GM18517 (cell line): ENCODE measurements at regions not wholly inside any gene's neighbourhood (a gene's known extent, or its start where the extent isn't known, plus 50 kb on each side); places are given as distances from the start of the nearest gene placed in this dataset.
A peak's percentile ranks its signal among the peaks of the same experiment; 100 is the strongest.
"Not testable (repeated sequence)": the region's sequence is repeated elsewhere in the genome, so short reads cannot be mapped to it uniquely, and the experiment has no call there.

Experiments
- ATAC-seq: cut with Tn5 transposase; IDR thresholded peaks from one replicate; pipeline ENCODE4 v1.9.1; 2021; ENCODE audit warnings: mild to moderate bottlenecking, moderate library complexity; ENCODE audit not compliant: unreplicated experiment

DNA sequence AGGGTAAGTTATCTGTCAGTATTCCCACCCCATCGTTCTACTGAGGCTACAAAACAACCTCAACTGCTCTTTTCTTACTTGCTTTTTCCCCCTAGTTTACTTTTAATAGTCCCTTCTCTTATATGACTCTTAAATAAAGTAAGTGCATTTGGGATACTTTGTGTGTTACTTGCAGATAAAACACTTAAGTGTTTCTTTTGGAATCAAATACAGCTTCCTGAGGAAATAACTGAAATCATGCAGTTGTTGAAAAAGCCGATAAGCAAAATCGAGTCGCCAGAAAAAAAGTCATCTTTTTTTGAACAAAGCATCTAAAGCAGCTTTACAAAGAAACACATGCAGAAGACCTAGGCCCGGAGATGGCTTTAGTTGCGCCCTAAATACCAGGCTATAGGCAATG is 53.5 kb upstream of the EPB41L4A start:
- no peak for ATAC-seq

DNA sequence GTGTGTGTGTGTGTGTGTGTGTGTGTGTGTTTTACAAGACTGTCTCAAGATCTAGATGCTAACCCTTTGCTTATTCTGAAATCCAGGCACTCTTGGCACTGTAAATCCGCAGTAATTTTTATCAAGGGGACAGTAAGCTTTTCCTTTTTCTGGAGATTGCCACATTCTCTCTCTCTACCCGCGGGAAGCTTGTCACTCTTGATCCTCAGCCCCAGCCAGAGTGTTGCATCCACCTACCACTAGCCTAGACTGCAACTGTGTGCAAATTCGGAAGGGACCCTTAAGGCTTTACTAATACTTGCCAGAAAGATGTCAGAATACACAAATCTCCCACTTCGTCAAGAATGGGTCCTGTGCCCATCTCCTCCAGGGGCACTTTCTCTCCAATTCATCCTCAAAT is 54.9 kb upstream of the EPB41L4A start:
- ATAC-seq: no peak

DNA sequence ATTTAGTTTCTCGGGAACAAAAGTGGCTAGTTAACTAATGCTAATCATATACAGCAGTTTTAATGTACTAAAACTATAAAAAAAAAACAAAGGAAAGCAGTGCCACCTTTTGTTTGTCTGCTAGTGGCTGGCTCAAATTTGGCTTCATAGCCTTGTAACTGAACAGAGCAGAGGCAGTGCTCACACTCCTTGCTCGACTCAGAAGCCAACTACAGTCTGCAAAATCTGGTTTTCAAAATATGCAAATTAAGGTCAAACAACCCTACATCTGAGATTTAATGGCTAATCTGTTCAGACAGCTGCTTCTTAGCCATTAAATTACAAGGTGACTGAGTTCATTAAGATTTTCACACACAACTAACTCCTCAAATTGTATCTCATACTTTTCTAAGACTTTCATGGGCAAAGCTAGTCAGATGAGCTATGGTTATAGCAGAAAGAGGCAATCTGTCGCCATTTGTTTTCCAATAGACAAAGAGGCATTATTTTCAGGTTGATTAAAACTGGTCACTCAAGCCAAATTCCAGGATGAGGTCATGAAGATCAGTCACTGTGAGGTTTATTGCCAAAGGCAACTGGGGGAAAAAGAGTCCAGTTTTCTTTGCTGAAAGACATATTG is 56.8 kb upstream of the EPB41L4A start:
- no peak for ATAC-seq

DNA sequence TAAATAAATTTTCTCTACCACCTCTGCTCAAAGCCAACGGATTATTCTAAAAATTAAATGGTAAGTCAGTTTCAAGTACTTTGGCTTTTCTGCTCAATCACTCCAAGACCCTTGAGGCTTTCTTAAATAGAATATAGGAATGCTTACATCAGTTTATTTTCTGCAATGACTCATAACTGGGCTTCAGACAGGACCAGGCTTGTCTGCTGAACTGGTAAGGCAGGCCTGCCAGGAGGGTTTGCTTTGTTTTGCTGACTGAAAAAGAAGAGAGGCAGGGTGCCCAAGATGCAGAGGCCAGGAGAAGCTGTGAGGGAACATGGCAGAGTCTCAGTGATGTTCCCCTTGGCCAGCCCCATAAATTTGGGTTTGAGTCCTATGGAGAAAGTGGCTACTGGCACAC is 60.3 kb upstream of the EPB41L4A start:
- no peak for ATAC-seq

DNA sequence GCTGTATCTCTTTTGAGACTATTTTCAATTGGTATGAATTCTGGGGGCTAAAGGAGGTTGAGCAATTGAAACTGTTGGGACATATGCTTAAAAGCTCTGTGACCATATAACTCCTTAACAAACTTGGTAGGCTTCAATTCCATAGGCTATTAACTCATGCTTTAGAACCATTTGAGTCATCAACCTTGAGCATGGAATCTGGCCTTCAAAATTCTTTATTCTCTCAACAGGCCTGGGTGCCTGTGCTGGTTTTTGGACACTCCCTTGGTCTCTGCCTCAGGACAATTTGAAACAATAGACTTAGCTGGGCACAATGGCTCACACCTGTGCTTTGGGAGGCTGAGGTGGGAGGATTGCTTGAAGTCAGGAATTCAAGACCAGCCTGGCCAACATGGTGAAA is 61.4 kb upstream of the EPB41L4A start:
- no peak for ATAC-seq

DNA sequence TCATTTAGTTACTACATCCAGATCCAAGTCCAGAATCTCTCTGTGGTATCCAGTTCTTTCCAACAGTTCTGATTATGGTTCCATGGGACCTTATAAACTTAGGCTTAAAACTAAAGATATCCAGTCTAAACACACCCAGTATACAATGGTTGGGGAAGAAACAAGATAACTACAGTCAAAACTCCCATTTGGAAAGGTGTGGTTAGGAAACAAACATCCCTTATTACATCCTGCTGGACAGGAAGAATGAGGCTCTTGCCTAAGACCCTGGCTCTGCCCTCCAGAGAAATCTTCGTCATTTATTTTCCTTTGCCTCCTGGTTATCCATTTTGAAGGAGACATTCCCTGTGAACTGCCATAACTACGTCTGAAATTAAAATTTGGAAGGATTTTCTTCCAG is 64.6 kb upstream of the EPB41L4A start:
- ATAC-seq: no peak

DNA sequence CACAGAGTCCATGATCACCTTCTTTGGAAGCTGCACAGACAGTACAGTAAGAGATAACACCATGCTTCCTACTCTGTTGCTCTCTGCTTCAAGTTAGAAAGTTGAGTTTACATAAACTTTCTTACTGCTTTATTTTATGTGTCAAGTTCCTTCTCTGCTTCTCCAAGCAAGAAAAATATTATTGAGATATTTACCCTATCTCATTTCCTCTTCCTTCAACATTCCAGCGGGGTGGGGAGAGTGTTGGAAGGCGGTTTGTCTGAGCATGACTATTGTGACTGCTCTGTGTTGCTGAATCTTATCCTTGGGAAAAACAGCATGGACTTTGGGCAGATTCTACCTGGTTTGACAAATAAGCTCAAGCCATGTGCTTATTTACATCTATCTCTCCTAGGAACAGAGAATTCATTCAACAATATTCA is 66.9 kb upstream of the EPB41L4A start:
- no peak for ATAC-seq

DNA sequence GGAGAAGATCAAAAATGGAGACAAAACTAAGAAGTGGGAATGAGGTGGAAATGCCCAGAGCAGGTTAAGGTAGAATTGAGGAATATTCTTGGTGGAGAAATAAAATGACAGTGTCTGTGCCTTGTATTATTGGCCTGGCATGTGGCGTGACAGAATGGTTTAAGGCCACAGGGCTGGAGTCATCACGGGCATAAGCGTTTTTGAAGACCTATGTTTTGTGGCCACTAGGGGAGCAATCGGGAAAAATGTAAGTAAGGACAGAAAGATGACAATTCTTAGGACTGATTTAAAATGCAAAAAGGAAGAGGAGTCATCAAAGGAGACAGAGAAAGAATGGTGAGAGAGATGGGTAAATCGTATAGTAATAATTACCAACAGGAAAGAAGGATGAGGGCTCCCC is 72.2 kb upstream of the EPB41L4A start:
- ATAC-seq: no peak

DNA sequence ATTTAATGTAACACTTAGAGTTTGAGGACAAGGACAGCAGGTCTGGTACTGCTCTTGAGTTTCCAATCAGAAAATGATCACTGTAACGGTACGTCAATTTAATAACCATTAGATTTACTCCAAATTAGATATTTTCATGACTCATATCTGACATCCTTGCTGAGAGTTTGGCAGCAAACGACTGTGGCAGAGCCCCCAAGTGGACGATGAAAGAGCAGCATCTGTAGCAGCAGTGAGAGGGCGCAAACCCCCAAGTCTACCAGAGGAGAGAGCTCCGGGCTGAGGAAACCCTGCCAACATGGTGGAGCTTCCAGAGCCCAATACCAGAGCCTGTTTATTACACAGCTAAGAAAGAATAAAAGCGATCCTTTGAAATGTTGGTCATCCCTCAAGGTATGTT is 73.2 kb upstream of the EPB41L4A start:
- ATAC-seq: peak; percentile 95

DNA sequence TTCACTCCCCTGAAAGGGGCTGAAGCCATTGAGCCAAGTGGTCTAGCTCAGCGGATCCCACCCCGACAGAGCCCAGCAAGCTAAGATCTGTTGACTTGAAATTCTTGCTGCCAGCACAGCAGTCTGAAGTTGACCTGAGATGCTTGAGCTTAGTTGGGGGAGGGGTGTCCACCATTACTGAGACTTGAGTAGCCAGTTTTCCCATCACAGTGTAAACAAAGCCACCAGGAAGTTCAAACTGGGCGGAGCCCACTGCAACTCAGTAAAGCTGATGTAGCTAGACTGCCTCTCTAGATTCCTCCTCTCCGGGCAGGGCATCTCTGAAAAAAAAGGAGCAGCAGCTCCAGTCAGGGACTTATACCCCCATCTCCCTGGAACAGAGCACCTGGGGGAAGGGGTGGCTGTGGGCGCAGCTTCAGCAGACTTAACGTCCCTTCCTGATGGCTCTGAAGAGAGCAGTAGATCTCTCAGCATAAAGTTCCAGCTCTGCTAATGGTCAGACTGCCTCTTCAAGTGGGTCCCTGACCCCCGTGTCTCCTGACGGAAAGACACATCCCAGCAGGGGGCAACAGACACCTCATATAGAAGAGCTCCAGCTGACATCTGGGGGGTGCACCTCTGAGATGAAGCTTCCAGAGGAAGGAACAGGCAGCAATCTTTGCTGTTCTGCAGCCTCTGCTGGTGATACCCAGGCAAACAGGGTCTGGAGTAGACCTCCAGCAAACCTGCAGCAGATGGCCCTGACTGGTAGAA is 84.8 kb upstream of the EPB41L4A start:
- not testable (repeated sequence) for ATAC-seq

DNA sequence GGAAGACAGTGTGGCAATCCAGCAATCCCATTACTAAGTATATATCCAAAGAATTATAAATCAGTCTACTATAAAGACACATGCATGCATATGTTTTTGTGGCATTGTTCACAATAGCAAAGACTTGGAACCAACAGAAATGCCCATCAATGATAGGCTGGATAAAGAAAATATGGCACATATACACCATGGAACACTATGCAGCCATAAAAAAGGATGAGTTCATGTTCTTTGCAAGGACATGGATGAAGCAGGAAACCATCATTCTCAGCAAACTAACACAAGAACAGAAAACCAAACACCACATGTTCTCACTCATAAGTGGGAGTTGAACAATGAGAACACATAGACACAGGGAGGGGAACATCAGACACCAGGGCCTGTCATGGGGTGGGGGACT is 90.0 kb upstream of the EPB41L4A start:
- not testable (repeated sequence) for ATAC-seq

DNA sequence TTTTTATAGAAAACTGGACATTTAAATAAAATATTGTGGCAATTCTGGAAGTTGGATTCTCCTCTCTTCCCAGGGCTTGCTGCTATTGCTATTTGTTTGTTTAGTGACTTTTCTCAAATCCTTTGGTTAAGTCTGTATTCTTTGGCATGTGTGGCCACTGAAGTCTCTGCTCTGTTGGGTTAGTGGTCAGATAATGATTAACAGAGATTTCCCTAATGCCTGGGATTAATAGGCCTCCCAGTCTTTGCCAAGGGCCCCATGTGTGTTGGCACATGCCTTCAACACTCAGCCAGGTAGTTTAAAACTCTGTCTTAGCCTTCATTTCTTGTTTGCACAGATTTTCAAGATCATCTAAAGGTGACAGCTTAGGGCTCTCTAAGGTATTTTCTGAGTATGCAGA is 92.8 kb upstream of the EPB41L4A start:
- ATAC-seq: no peak

DNA sequence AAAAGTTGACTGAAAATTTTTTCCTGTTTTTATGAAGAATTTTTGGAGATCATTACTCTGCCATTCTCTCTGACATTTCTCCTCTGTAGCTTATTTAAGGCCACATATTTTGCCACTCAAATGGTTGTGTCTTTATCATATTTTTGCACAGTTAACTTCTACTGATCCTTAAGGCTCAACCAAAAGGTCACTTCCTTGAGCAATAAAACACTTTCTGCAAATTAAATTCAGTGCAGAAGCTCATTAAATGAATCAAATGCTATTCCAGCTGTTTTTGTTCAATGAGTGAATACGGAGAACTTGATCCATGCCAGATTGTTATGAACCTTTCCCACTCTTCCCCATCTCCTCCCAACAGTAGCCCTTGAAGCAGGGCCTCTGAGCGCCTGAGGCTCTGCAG is 93.8 kb upstream of the EPB41L4A start:
- no peak for ATAC-seq

DNA sequence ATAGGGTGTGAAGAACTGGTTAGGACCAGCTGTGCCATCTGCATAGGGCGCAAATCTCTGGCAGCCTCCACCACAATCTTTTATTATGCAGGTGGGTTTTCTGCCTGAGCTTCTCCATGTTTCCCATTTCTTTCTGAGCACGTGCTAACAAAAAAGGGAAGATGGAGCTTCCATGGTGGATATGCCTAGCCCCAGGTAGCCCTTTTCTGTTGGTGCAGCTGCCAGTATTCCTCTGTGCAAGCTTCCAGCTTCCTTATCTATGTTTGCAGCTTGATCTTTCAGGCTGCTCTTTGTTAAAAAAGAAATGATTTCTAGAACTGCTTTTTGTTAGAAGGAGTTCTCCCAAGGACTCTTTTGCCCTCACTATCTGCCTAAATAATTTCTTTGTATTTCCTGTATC is 95.0 kb upstream of the EPB41L4A start:
- no peak for ATAC-seq

DNA sequence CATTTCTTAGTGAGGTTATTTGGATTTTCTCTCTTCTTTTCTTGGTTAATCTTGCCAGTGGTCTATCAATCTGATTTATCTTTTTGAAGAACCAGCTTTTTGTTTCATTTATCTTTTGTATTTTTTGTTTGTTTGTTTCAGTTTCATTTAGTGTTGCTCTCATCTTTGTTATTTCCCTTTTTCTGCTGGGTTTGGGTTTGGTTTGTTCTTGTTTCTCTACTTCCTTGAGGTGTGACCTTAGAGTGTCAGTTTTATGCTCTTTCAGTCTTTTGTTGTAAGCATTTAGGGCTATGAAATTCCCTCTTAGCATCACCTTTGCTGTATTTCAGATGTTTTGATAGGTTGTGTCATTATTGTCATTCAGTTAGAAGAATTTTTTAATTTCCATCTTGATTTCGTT is 101.4 kb upstream of the EPB41L4A start:
- ATAC-seq: not testable (repeated sequence)

DNA sequence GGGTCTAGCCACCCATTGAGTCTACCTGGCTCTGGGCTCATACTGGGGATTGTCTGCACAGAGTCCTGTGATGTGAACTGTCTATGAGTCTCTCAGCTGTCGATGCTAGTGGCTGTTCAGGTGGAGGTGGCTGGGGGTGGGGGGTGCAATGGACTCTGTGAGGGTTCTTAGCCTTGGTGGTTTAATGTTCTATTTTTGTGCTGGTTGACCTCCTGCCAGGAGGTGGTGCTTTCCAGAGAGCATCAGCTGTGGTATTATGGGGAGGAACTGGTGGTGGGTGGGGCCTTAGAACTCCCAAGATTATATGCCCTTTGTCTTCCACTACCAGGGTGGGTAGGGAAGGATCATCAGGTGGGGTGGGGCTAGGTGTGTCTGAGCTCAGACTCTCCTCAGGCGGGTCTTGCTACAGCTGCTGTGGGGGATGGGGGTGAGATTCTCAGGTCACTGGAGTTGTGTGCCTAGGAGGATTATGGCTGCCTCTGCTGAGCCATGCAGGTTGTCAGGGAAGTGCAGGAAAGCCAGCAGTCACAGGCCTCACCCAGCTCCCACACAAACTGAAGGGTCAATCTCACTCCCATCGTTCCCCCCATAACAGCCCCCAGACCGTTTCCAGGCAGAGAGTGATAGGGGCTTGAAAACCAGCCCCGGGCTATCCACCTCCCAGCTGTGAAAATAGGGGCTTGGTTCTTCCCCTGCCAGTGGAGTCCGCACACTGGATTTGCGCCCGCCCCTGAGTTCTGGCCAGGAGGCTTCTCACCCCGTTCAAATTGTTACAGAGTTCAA is 104.0 kb upstream of the EPB41L4A start:
- peak; percentile 53 for ATAC-seq

DNA sequence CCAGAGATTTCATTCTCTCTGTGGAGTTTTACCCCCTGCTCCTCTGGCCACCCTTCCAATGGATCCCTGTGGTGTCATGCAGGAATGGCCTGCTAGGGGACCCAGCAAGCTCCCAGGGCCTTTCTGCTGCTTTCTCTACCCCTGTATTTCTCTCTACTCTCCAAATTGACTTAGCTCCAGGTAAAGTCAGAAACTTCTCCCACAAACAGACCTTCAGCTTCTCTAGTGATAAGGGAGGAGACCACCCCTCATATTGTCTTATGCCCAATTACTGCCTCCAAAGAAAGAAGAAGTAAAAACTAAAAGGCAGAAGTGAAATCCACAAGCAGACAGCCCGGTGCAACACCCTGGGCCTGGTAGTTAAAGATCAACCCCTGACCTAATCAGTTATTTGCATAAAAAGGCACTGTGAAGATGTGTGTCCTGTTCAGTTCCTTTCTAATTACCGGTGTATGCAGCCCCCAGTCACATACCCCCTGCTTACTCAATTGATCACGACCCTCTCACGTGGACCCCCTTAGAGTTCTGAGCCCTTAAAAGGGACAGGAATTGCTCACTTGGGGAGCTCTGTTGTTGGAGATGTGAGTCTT is 104.7 kb upstream of the EPB41L4A start:
- ATAC-seq: peak; percentile 69

DNA sequence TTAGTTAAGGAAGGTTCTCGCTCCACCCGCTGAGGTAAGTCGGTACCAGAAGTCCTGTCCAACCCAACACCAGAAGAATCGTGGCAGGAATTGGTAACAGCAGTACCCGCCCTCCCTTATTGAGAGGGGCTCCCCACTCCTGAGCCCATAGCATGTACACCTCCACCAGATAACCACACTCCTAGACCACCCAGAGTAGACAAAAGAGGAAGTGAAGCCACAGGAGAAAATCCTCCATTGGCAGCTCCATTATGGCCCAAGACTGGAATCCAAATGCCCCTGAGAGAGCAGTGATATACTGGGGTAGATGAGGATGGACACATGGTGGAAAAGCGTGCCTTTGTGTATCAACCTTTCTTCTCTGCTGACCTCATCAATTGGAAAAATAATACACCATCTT is 106.1 kb upstream of the EPB41L4A start:
- no peak for ATAC-seq

DNA sequence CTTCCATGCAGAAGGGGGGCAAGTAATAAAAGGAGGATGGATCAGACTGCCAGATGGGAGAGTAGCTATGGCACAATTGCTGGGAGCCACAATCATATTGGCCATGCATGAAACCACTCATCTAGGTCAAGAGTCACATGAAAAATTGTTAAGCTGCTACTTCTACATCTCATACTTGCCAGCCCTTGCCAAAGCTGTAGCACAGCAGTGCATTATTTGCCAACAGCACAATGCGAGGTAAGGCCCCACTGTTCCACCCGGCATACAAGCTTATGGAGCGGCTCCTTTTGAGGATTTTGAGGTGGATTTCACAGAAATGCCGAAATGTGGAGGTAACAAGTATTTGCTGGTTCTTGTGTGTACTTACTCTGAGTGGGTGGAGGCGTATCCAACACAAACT is 109.9 kb upstream of the EPB41L4A start:
- ATAC-seq: no peak

DNA sequence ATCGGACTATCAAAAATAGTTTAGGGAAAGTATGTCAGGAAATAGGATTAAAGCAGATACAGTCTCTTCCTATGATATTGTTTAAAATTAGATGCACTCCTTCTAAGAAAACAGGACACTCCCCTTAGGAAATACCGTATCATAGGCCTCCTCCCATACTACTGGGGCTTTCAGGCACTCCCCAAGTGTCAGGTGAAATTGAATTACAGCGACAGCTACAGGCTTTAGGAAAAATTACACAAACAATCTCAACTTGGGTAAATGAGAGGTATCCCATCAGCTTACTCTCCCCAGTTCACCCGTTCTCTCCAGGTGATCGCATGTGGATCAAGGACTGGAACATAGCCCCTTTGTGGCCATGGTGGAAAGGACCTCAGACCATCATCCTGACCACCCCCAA is 110.4 kb upstream of the EPB41L4A start:
- no peak for ATAC-seq

DNA sequence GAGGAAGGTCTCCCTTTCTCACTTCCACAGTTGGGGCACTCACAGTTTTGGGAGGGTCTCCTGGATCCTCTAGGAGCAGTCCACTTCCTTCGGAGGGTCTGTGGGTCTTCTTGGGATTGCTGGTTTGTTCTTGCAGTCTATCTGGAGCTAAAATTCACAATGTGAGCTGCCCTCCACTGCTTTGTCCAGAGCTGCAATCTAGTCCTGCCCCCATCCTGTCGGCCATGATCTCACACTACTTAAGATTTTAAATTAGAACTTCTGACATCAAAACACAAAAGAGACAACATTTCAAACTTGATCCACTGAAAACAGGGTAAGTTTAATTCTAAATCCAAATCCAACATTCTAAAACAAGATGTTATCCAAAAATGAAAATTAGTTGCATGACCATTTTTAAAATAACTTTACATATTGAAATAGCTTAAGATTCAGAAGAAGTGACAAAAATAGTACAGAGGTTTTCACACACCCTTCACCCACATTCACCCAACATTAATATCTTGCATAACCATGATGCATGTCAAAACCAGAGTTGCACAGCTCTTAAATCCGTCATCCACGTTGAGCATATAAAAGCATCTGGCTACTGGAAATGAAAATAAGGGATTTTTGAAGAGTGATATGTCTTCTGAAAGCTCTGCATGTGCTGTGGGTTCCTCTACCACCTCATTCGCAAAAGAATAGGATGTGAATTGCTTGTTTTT is 113.7 kb upstream of the EPB41L4A start:
- ATAC-seq: peak; percentile 41
